NCI-H524 treated with DMSO at 0.1 percent for 48 hours (cell line): ENCODE measurements at regions not wholly inside any gene's neighbourhood (a gene's known extent, or its start where the extent isn't known, plus 50 kb on each side); places are given as distances from the start of the nearest gene placed in this dataset.
"Not testable (repeated sequence)": the region's sequence is repeated elsewhere in the genome, so short reads cannot be mapped to it uniquely, and the experiment has no call there.

ENCODE experiments used
- DNase-seq: peaks from one replicate; lab custom pipeline; 2025; lab: John Stamatoyannopoulos, UW

DNA sequence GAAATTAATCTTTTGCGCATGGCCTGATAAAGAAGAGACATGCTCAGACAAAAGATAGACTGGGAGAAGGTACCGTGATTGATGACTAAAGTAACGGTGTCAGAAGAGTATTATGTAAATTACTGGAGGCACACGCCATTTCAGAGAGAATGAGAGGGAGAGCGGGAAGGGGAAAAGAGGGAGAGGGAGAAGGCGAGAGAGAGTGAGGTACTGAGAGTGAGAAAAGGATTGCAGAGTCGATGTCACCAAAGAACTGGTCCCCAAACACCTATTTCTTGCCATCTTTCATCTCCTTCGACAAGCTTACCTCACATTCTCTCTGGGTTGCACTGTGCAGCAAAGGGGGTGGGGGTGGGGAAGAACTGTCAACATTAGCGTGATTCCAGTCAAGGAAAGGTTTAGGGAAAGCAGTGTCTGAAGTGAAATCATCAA lies 673.7 kb downstream of the BCL11A start:
- DNase-seq = no peak

DNA sequence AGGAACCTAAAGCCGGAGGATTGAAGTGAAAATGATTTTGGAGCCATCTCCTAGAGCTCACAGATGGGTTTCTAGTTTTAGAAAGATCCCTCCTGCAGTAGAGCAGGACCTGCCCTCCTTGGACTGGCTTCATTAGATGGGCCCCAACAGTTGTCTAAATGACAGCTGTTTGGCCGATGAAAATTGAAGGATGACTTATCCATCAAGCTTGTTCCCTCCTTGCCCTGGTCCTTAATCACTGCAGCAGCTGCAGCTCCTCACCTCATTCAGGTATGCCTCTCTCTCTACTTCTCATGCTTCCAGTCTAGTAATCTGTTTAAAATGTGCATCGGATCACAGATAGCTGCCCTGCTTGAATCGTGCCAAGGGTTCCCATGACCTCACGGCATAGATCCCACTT lies 677.6 kb downstream of the BCL11A start:
- no peak for DNase-seq

DNA sequence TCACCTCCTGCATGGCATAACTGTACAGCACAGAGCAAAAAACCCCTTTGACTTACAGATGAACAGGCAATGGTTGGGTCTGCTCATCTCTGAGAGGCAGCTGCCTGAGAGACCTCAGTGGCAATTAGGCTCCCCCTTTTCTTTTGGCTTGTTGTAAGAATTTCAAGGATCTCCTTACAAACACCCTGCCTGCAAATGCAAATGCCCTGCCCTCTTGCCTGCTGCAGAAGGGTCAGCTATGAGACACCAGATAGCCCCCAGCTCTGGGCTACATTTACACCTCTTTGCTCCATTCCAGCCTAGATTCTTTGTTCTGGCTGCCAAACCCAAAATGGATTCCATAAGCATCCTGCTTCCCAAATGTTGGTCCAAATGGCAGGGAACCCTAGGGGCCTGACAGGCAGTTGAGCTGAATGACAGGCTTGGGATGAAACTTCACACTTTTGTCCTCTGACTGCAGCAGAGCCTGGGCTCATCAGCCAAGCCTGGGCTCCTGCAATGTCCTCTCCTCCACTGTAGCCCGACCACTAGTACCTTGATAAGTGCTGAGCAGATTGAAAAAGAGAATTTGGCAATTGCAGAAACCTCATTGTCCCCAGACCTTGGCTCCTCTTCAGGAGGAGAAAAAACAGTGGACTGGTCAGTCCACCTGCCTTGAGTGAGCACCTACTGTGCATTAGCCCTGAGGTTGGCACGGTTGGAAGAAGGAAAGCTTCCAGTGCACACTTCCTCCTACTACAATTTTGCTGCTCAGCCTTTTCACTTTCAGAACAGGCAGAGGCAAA lies 678.3 kb downstream of the BCL11A start:
- DNase-seq = no peak

- DNase-seq = no peak
Observed at GRCh38 chr2:59874361-59874760, 679.1 kb downstream of the BCL11A start.

GRCh38 chr2:59871830-59872229 lies 681.6 kb downstream of the BCL11A start:
- DNase-seq = no peak

GRCh38 chr2:59868981-59869380 lies 684.5 kb downstream of the BCL11A start:
- no peak for DNase-seq

- no peak for DNase-seq
Observed at GRCh38 chr2:59866436-59866835, 687.0 kb downstream of the BCL11A start.

DNA sequence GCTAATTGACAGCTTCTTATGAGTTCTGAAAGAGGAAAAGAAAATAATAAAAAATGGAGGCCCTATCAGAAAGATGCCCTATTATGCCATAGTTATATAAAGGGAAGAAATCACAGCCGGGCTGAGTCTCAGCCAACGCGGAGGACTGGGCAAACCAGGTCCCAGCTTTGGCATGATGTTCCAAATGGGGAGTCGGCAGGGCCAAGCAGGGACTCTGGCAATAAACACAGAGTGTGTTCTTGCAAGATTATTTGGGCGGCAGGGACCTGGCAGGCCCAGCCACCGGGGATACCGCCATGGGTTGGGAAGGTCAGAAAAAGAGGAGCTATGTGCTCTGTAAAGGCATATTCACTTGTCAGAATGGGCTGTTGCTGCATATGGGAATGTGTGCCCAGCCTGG lies 694.9 kb downstream of the BCL11A start:
- DNase-seq = no peak

DNA sequence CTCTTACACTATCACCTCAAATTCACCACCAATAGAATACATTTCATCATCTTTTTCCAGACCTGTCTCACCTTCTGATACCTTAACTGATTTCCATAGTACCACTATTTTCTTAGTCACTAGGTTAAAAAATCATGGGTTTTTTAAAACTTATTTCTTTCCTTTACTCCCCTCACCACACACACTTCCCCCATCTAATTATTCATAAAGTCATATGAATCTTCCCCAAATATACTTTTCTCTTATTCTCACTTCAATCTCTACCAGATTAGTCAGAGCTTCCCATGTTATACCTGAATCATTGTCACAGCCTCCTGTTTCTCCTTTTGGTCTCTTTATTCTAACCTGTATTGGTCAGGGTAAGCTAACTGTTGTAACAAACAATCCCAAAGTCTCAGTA lies 696.3 kb downstream of the BCL11A start:
- no peak for DNase-seq

- no peak for DNase-seq
Observed at GRCh38 chr2:59856391-59856790, 697.1 kb downstream of the BCL11A start.

DNA sequence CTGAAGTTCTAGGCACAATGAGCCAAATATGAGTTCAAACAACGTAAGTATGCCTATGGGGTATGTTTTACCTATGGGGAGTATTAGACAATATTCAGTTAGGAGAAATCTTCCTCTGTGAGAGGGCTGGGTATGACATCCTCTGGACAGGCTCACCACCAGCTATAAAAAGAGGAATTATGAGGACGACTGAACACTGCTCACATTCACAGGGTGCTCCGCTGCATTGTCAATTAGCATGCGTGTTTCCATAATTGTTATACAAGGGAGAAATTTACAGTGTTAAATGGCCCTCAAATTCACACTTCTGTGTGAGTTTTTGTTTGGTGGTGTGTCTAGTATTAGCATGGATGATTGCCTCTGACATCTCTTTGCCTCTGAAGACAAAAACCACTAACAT lies 700.4 kb downstream of the BCL11A start:
- no peak for DNase-seq

DNA sequence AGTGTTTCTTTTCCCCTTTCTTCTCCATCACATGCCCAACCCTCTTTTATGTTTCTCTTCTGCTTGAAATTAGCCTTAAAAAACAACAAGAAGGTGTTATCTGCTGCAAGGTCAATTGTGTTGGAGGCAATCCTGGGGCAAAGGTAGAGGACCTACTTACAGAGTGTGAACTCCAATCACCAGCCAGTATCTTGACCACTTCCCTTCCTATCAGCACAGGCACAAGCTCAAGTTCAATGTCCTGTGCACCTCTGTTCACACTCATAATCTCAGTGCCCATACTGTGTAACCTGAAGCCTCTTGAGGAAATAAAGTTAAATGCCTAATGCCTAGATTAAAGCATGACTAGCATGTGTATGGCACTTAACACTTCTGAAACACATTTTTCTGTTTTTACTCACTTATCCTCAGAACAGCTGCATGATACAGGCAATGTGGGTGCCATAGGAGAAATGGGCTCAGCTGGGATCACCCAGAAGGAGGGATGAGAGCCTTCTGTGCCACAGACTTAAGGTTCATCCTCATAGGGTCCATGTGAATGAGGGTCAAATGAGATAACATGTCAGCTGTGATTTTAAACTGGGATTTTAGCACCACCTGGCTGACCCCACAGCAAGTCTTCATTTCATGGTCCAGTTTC lies 701.5 kb downstream of the BCL11A start:
- no peak for DNase-seq

- DNase-seq = no peak
Observed at GRCh38 chr2:59850554-59850953, 702.9 kb downstream of the BCL11A start.

GRCh38 chr2:59833941-59834340 lies 719.5 kb downstream of the BCL11A start:
- no peak for DNase-seq

GRCh38 chr2:59830601-59831000 lies 722.9 kb downstream of the BCL11A start:
- DNase-seq = no peak

DNA sequence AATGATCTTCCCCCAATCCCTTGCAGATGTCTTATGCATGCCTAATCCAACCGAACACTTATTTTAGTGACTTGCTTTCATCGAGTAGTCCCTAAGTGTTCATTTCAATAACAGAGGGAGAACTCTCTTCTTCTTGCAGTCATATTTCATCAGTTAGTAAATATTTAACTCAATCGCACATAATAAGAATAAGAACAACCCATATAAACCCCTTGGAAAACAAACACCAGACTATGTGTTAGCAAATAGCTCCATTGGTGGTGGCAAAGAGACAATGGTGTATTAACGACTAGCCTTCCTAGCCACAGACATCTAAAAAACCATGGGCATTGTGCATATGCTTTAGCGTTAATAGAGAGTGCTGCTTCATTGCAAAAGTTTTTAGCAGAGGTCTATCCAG lies 725.8 kb downstream of the BCL11A start:
- no peak for DNase-seq

GRCh38 chr2:59826177-59826576 lies 727.3 kb downstream of the BCL11A start:
- no peak for DNase-seq

GRCh38 chr2:59824314-59824713 lies 729.1 kb downstream of the BCL11A start:
- no peak for DNase-seq

DNA sequence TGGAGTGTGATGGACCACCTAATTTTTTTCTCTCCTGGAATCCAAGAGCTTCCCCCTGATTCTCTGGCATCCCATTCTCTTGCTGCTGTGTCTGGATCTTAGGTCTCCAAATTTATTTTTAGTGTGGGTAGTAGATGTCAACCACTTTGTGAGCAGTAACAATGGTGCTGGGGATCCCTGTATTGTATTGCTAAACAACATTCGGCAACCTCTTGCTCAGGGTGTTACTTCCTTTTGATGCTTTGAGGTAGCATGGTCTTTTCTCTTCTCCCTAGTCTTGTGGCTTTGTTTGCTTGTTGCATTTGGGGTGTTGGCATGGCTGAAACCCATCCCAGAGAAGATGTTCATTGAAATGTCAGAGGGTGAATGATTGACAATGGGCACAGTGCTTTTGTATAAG lies 737.4 kb downstream of the BCL11A start:
- DNase-seq = no peak

- not testable (repeated sequence) for DNase-seq
Observed at GRCh38 chr2:59810283-59810682, 743.2 kb downstream of the BCL11A start.

GRCh38 chr2:59806486-59806885 lies 747.0 kb downstream of the BCL11A start:
- no peak for DNase-seq

DNA sequence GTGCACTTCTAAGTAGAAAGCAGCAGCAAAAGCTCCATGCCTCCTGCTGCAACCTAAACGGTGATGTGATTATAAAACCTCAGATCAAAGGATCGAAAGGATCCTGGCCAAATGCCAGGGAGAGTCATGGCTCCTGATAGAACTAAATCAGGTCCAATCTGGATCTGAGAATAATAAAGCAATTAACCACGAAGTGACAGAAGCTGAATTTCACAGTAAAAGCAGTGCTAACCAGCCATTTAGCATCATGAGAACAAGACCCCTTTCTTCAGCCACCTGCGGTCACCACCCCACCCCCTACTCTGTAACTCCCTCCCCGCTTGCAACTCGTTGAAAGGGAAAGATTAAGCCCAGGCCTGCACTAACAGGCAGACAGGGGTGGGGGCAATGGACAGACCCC lies 748.7 kb downstream of the BCL11A start:
- no peak for DNase-seq

DNA sequence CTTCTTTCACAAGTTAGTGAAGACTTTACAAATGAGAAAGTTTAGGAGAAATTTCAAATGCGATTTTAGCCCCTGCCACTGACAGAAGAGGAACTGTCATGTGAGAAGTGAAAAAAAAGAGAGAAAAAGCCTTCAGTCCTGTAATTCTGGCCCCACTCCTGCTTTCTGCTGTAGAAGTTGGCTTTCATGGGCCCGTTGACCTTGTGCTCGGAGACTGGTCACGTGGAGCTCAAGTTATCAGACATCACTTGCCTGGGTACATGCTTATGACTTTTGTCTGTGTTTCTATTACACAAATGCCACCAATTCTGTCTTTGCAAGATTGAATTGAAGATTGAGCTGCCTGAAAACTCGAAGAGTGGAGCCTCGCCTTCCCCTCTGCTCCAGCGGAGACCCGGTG lies 749.9 kb downstream of the BCL11A start:
- DNase-seq = no peak
